Dedifferentiated amniotic fluid mesenchymal stem cell (primary cell): ENCODE measurements at regions not wholly inside any gene's neighbourhood (a gene's known extent, or its start where the extent isn't known, plus 50 kb on each side); places are given as distances from the start of the nearest gene placed in this dataset.
"Not testable (repeated sequence)": the region's sequence is repeated elsewhere in the genome, so short reads cannot be mapped to it uniquely, and the experiment has no call there.

Source experiments
- DNase-seq: peaks from one replicate; pipeline ENCODE4 v3.0.0-alpha.2; 2016; ENCODE audit errors: extremely low spot score

- no peak for DNase-seq
These were observed 124.0 kb downstream of the CETN3 start for GRCh38 chr5:90285581-90285980.

DNA sequence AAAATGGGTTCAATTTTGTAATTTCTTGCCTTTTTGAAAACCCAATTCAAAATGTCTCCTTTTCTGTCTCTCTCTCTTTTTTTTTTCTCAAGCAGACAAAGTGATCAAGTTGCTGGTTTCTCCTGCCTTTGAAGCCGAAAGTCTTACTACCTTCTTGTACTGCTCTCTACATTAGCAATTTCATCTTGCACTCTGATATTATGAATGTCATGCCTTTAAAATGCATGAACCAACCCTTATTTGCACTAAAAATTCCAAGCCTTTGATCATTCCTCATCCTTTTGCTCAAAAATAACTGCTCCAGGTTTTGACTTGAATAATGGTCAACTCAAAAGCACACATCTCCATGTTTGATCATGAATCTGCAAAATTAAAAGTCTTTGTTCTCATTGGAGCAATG is 125.2 kb downstream of the CETN3 start:
- DNase-seq = no peak

DNA sequence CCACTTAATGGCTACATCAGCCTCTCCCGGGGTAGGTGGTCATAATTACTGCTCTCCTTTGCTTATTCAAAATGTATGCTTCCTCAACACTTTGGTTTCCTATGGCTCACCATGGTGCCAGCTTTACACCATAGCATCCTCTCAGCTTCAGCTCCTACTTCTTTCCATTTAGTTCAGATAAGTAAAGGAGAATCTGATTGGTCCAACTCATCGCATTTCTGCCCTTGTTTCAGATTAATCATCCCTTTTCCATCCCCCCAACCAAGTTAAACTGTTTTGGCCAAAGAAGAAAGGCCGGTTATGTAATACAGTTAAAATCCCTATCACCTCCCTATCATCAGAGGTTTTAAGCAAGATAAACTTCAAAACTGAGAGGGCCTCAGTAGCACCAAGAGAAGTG is 130.5 kb downstream of the CETN3 start:
- no peak for DNase-seq

DNA sequence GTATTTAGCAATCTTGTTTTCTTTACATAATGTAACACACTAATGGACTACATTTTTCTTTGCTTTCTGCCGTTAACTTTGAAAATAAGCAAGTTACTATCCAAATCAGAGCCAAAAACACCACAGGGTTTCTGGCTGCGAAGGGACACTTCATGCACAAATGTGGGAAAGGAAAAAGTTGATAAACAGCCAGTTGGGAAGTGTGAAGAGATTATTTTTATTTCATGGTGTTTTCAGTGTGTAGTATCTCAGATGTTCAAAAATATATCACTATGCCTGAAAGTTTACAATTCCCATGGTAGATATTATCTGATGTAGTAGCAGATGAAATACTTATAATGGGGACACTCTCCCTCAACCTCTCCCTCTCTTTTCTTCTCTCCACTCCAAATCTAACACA is 135.3 kb downstream of the CETN3 start:
- DNase-seq = no peak

- no peak for DNase-seq
These were observed 141.9 kb downstream of the CETN3 start for GRCh38 chr5:90267646-90268045.

GRCh38 chr5:90265545-90265857 is 144.1 kb downstream of the CETN3 start:
- DNase-seq = no peak

- peak; percentile 77 for DNase-seq
These were observed 144.6 kb downstream of the CETN3 start for GRCh38 chr5:90264689-90265544.

GRCh38 chr5:90263102-90263820 is 146.3 kb downstream of the CETN3 start:
- no peak for DNase-seq

DNA sequence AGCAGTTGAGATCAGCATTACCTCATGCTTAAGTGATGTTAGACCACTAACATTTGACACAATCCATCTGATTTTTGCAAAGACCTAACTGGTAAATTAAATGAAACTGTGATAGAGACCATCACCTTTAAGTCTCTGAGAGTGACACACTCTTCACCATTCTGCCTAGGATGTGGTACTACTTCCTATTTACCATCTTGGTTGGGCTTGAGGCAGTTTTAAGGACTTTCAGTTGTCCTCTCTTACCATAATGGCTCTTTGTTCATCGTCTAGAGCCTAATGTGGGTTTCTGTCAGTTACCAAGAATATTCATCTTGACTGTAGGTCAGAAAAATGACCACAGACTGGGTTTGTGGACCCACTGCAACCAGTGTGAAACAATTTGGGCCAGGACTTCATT is 158.1 kb downstream of the CETN3 start:
- DNase-seq = no peak

GRCh38 chr5:90248640-90249039 is 160.9 kb downstream of the CETN3 start:
- DNase-seq = no peak

DNA sequence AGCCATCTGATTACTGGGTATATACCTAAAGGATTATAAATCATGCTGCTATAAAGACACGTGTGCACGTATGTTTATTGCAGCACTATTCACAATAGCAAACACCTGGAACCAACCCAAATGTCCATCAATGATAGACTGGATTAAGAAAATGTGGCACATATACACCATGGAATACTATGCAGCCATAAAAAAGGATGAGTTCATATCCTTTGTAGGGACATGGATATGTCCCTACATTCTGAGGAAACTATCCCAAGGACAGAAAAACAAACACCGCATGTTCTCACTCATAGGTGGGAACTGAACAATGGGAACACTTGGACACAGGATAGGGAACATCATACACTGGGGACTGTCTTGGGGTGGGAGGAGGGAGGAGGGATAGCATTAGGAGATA is 165.7 kb downstream of the CETN3 start:
- DNase-seq = not testable (repeated sequence)

GRCh38 chr5:90233476-90233875 is 176.1 kb downstream of the CETN3 start:
- DNase-seq = peak; percentile 38

- no peak for DNase-seq
These were observed 177.9 kb downstream of the CETN3 start for GRCh38 chr5:90231688-90232087.

DNA sequence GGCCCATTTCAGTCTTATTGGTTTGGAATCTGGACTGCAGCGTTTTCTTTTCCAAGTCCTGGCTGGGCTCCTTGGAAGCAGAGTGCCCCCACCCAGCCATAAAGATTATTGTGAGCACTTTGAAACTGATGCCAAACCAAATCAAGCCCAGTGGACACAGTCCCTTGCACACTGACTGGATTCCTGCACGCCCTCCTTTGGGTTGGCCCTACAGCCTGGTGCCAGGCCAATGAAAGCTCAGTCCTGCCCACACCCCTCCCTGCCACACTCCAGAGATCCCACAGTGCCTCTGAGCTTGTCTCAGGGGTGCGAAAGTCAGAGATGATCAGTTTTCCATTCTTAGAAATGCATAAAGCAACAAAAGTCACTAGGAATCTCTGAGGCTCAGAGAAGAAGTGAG is 181.9 kb downstream of the CETN3 start:
- DNase-seq = no peak

DNA sequence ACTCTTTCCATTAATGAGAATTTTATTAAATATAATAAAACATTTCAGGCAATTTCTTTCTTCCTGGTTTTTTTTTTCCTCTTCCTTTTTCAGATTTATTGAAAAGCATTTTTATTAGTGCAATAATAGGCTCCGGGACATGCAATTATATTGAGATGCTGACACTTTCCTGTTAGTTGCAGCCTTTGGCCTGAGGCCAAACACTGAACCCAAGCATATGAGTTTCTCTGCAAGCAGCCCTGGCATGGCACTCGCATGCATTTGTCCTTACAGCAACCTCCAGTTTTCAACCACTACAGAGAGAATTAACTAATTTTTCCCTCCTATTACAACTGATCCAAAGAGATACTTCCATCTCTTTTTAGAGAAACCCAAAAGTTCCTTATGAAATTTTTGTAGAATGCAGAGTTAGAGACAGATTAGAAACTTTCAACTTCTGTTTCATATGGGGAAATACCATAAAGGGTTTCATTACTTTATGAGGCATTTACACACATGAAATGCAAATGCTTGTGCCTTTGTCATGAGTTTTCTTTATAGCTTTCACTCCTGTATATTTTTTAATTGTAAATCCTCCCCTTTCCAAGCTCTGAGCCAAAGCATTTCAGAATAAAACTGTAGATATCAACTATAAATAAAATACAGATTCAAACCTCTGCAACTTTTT is 183.0 kb downstream of the CETN3 start:
- no peak for DNase-seq

DNA sequence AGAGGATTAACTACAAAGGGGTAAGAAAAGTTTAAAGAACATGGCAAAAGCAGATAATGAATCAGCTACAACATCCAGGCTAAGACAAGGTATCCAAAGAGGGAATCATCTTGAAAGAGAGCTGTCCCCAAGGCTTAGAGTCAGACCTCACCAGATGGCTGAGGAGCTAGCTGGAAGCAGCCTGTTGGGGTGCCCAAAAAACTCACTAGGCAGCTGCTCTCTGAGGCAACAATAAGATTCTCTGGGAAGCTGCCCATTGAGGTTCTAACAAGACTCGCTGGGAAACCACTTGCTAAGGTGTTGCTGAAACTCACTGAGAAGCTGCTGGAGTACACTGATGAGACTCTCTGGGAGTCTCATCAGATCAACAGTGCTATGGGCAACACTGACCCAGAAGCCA is 185.2 kb downstream of the CETN3 start:
- DNase-seq = no peak

DNA sequence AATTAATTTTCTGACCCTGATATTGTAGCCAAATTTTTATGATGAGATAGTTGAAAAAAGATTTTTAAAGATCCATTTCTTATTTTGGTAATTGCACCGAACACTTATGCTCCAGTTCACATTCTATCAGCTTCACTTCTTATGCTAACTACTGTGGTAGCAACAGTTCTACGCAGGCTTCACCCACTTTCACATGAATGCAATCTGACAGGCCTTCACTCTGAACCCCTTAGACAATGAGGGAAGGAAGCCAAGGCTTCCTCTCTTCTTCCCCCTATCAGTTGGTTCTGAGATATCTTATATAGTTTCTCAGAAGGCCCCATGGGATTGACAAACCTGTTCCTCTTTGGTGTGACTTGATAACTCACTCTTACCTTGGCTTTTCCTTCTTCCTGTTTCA is 185.8 kb downstream of the CETN3 start:
- DNase-seq = no peak

- DNase-seq = peak; percentile 27
These were observed 187.6 kb downstream of the CETN3 start for GRCh38 chr5:90221951-90222350.

DNA sequence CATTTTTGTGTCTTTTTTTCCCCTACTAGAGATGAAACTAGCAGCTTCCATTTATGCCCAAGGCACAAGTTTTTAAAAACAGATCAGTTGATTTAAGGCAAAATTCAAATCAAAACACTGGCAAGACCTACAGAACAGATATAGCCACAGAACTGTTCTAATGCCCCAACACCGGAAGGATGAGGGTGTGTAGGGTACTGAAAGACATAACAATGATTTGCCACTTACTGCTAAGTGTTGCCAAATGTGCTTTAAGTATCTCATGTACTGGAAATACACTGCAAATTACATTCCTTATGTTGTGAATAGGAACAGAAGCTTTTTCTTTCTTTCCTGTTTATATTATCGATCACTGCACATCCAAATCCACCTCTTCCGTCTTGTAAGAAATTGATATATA is 189.0 kb downstream of the CETN3 start:
- no peak for DNase-seq

- DNase-seq = no peak
These were observed 194.6 kb downstream of the CETN3 start for GRCh38 chr5:90214991-90215390.

- DNase-seq = not testable (repeated sequence)
These were observed 201.2 kb downstream of the CETN3 start for GRCh38 chr5:90208323-90208722.

DNA sequence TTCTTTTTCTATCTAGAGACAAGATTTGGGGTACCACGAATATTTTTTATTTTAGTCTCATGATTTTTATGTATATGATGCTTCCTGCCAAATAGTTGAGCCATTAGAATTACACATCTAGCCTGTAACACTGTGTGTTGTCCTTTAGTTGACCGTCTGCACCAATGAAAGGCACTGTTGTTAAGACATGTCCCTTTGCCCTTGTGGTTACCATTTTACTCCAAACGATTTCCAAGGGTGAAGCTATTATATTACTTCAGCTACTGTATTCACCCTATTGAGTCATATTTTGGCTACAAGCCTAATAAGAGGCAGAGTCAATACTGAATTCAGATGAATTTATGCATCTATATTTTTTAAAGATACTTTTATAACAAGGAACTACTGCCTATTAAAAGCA is 207.6 kb downstream of the CETN3 start:
- no peak for DNase-seq
